Stimulated activated CD4-positive, alpha-beta T cell treated with anti-CD3 and anti-CD28 coated beads, TNF-alpha, amount 100 ng/mL, for 1 hour (primary cell): ENCODE measurements at regions not wholly inside any gene's neighbourhood (a gene's known extent, or its start where the extent isn't known, plus 50 kb on each side); places are given as distances from the start of the nearest gene placed in this dataset.
"Not testable (repeated sequence)": the region's sequence is repeated elsewhere in the genome, so short reads cannot be mapped to it uniquely, and the experiment has no call there.

Source experiments
- DNase-seq, 3 donors: peaks; one replicate each; pipeline ENCODE4 v3.0.0-alpha.2; 2020; ENCODE audit warnings: low read depth in 3 of 3, low spot score in 1 of 3

- no peak for DNase-seq
Observed at GRCh38 chr6:98014442-98015201, 731.6 kb upstream of the MMS22L start.

- no peak for DNase-seq
Observed at GRCh38 chr6:98016565-98016964, 733.5 kb upstream of the MMS22L start.

GRCh38 chr6:98020222-98020621 lies 737.2 kb upstream of the MMS22L start:
- DNase-seq: no peak

GRCh38 chr6:98024359-98024758 lies 741.3 kb upstream of the MMS22L start:
- no peak for DNase-seq

- DNase-seq: no peak
Observed at GRCh38 chr6:98027898-98028297, 744.9 kb upstream of the MMS22L start.

- DNase-seq: no peak
Observed at GRCh38 chr6:98033617-98034016, 750.6 kb upstream of the MMS22L start.

GRCh38 chr6:98036344-98036923 lies 753.4 kb upstream of the MMS22L start:
- DNase-seq: no peak

- no peak for DNase-seq
Observed at GRCh38 chr6:98037571-98037970, 754.6 kb upstream of the MMS22L start.

- DNase-seq: no peak
Observed at GRCh38 chr6:98039443-98039842, 756.4 kb upstream of the MMS22L start.

- DNase-seq: no peak
Observed at GRCh38 chr6:98039904-98040607, 757.0 kb upstream of the MMS22L start.

GRCh38 chr6:98041056-98041455 lies 758.0 kb upstream of the MMS22L start:
- DNase-seq: no peak

GRCh38 chr6:98041921-98042320 lies 758.9 kb upstream of the MMS22L start:
- DNase-seq: no peak

GRCh38 chr6:98044151-98044561 lies 761.1 kb upstream of the MMS22L start:
- no peak for DNase-seq

GRCh38 chr6:98044791-98045470 lies 761.9 kb upstream of the MMS22L start:
- no peak for DNase-seq

- no peak for DNase-seq
Observed at GRCh38 chr6:98047164-98047563, 764.1 kb upstream of the MMS22L start.

- DNase-seq: no peak
Observed at GRCh38 chr6:98047871-98048270, 764.9 kb upstream of the MMS22L start.

- DNase-seq: no peak
Observed at GRCh38 chr6:98054453-98054852, 771.4 kb upstream of the MMS22L start.

- DNase-seq: no peak
Observed at GRCh38 chr6:98056955-98057354, 773.9 kb upstream of the MMS22L start.

GRCh38 chr6:98067375-98067774 lies 767.0 kb upstream of the POU3F2 start:
- no peak for DNase-seq

- not testable (repeated sequence) for DNase-seq
Observed at GRCh38 chr6:98088537-98088936, 745.8 kb upstream of the POU3F2 start.

- no peak for DNase-seq
Observed at GRCh38 chr6:98092331-98092730, 742.0 kb upstream of the POU3F2 start.

GRCh38 chr6:98094696-98095095 lies 739.7 kb upstream of the POU3F2 start:
- no peak for DNase-seq
